A549 (cell line): ENCODE measurements at regions not wholly inside any gene's neighbourhood (a gene's known extent, or its start where the extent isn't known, plus 50 kb on each side); places are given as distances from the start of the nearest gene placed in this dataset.
A peak's percentile ranks its signal among the peaks of the same experiment; 100 is the strongest.

Experiments used
- RAD21 ChIP-seq, 2 experiments: fragments of >200 bp in 1 of 2; sonication (Bioruptor Twin) in 1 of 2; formaldehyde crosslinking in 1 of 2; IDR thresholded peaks in 1 of 2; conservative IDR thresholded peaks in 1 of 2; 2 replicates in 1 of 2; 3 replicates in 1 of 2; pipeline ENCODE4 v1.6.1; 2012 to 2018; ENCODE audit warnings: inconsistent platforms in 1 of 2
- SREBF2 ChIP-seq: fragments of 450-650 bp; IDR thresholded peaks from 2 replicates; pipeline ENCODE4 v1.6.1; 2014; ENCODE audit warnings: mild to moderate bottlenecking, moderate library complexity

DNA sequence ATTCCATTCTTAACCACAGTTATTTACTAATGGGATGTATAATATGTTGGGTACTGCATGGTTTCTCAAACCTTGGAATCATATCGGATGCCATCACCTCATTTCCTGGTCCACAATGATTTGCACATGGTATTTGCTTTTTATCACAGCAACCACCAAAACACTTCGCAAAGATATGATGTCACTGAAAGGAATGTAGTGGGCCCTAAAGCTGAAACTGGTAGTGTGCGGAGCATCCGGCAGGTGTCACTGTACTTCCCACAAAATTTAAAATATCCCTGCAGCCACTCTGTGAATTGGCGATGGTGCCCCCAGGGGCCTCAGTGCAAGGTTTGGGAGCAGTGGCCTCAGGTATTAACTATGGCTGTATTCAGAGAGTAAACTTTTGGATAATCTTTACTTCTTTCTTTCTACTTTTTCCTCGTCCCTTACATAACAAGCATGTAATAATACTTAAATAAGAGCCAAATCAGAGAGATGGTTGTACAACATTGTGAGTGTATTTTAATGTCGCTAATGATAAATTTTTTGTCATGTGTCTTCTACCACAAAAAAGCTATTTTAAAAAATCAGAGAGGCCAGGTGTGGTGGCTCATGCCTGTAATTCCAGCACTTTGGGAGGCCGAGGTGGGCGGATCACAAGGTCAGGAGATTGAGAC is 66.2 kb downstream of the FAM241B start:
- TF ChIP-seq SREBF2 (no peak), RAD21 (conservative IDR thresholded peaks at IDR 0.05 in 1 of 2, IDR thresholded peaks at IDR 0.05 in 1 of 2) (peak; percentile 62 to 67)
